B cell (primary cell): ENCODE measurements at regions not wholly inside any gene's neighbourhood (a gene's known extent, or its start where the extent isn't known, plus 50 kb on each side); places are given as distances from the start of the nearest gene placed in this dataset.

Source experiments
- CTCF ChIP-seq: fragments of 200-600 bp; IDR thresholded peaks from one replicate; pipeline ENCODE4 v1.8.0; 2022; ENCODE audit warnings: antibody characterized with exemption, mild to moderate bottlenecking
- EZH2 ChIP-seq: IDR thresholded peaks from 2 replicates; pipeline ENCODE4 v1.6.1; 2012; ENCODE audit warnings: borderline replicate concordance, low read depth, mild to moderate bottlenecking, moderate library complexity, low read length; ENCODE audit not compliant: insufficient read depth, poor library complexity, severe bottlenecking

- TF ChIP-seq CTCF (no peak), EZH2 (no peak)
Measured at GRCh38 chr10:17528306-17528862, 74.0 kb upstream of the ST8SIA6 start.
